ENCODE measurements at regions not wholly inside any gene's neighbourhood (a gene's known extent, or its start where the extent isn't known, plus 50 kb on each side); places are given as distances from the start of the nearest gene placed in this dataset.
"Not testable (repeated sequence)": the region's sequence is repeated elsewhere in the genome, so short reads cannot be mapped to it uniquely, and the experiment has no call there.

- not testable (repeated sequence) for TF ChIP-seq CTCF, EP300 (IDR thresholded peaks at IDR 0.05)
Measured at GRCh38 chr2:91851689-91852420, 3019.4 kb upstream of the TEKT4 start.
